ENCODE measurements at regions not wholly inside any gene's neighbourhood (a gene's known extent, or its start where the extent isn't known, plus 50 kb on each side); places are given as distances from the start of the nearest gene placed in this dataset.

- TF ChIP-seq, protein P1, sequence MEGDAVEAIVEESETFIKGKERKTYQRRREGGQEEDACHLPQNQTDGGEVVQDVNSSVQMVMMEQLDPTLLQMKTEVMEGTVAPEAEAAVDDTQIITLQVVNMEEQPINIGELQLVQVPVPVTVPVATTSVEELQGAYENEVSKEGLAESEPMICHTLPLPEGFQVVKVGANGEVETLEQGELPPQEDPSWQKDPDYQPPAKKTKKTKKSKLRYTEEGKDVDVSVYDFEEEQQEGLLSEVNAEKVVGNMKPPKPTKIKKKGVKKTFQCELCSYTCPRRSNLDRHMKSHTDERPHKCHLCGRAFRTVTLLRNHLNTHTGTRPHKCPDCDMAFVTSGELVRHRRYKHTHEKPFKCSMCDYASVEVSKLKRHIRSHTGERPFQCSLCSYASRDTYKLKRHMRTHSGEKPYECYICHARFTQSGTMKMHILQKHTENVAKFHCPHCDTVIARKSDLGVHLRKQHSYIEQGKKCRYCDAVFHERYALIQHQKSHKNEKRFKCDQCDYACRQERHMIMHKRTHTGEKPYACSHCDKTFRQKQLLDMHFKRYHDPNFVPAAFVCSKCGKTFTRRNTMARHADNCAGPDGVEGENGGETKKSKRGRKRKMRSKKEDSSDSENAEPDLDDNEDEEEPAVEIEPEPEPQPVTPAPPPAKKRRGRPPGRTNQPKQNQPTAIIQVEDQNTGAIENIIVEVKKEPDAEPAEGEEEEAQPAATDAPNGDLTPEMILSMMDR (conservative IDR thresholded peaks at IDR 0.05; ENCODE audit: low read length): no peak
- TF ChIP-seq EZH2phosphoT487 (IDR thresholded peaks at IDR 0.05; ENCODE audit: borderline replicate concordance): no peak
Measured at GRCh38 chr2:109712746-109713145, 81.4 kb upstream of the RGPD5 start.

Measured in Loucy (cell line).